ENCODE measurements at regions not wholly inside any gene's neighbourhood (a gene's known extent, or its start where the extent isn't known, plus 50 kb on each side); places are given as distances from the start of the nearest gene placed in this dataset.

GRCh38 chr17:77499699-77500435, 359.1 kb downstream of the SEC14L1 start:
- Mint-ChIP-seq H3K27ac (peak overlapping the region; percentile 93), H3K9me3 (no peaks in the 10 kb centered on the region), H3K36me3 (no peaks in the 10 kb centered on the region), H3K4me3 (no peak overlapping the region), H3K4me1 (peaks cover 11% of the 10 kb centered on the region)
- ATAC-seq (no peak), DNase-seq (ENCODE audit: low spot score in 2 of 2) (no peak)

GRCh38 chr17:77501101-77501566, 360.4 kb downstream of the SEC14L1 start:
- H3K9me3 Mint-ChIP-seq: no peaks in the 10 kb centered on the region
- DNase-seq (ENCODE audit: low spot score in 2 of 2) (no peak), ATAC-seq (no peak)
- no peak overlapping the region for H3K4me3 Mint-ChIP-seq
- H3K27ac Mint-ChIP-seq: peak overlapping the region; percentile 93
- H3K36me3 Mint-ChIP-seq: no peaks in the 10 kb centered on the region
- peaks cover 6% of the 10 kb centered on the region for H3K4me1 Mint-ChIP-seq

- ATAC-seq (peak; percentile 3), DNase-seq (ENCODE audit: low spot score in 2 of 2) (no peak)
- Mint-ChIP-seq H3K4me1 (peaks cover 6% of the 10 kb centered on the region), H3K27ac (peak overlapping the region; percentile 90), H3K9me3 (no peaks in the 10 kb centered on the region), H3K36me3 (no peaks in the 10 kb centered on the region), H3K4me3 (no peak overlapping the region)
Observed at GRCh38 chr17:77501751-77502625, 361.2 kb downstream of the SEC14L1 start.

GRCh38 chr17:77502626-77503292, 362.0 kb downstream of the SEC14L1 start:
- Mint-ChIP-seq H3K27ac (peak overlapping the region; percentile 90), H3K4me3 (no peak overlapping the region)
- ATAC-seq: no peak

GRCh38 chr17:77503293-77503655, 362.5 kb downstream of the SEC14L1 start:
- DNase-seq (ENCODE audit: low spot score in 2 of 2) (no peak), ATAC-seq (no peak)
- Mint-ChIP-seq H3K27ac (peak overlapping the region; percentile 90), H3K9me3 (no peaks in the 10 kb centered on the region), H3K36me3 (no peaks in the 10 kb centered on the region), H3K4me3 (no peak overlapping the region), H3K4me1 (peaks cover 6% of the 10 kb centered on the region)

More at GRCh38 chr17:77502626-77503292, 362.0 kb downstream of the SEC14L1 start:
- no peak for DNase-seq (ENCODE audit: low spot score in 2 of 2)
- H3K9me3 Mint-ChIP-seq: no peaks in the 10 kb centered on the region
- H3K4me1 Mint-ChIP-seq: peaks cover 6% of the 10 kb centered on the region
- no peaks in the 10 kb centered on the region for H3K36me3 Mint-ChIP-seq

GRCh38 chr17:77503916-77504651, 363.3 kb downstream of the SEC14L1 start:
- Mint-ChIP-seq H3K9me3 (no peaks in the 10 kb centered on the region), H3K36me3 (no peaks in the 10 kb centered on the region), H3K4me3 (no peak overlapping the region), H3K4me1 (peaks cover 5% of the 10 kb centered on the region), H3K27ac (peak overlapping the region; percentile 90)
- DNase-seq (ENCODE audit: low spot score in 2 of 2): no peak
- no peak for ATAC-seq

GRCh38 chr17:77504652-77505155, 363.9 kb downstream of the SEC14L1 start:
- H3K36me3 Mint-ChIP-seq: no peaks in the 10 kb centered on the region
- ATAC-seq (no peak), DNase-seq (ENCODE audit: low spot score in 2 of 2) (no peak)
- H3K9me3 Mint-ChIP-seq: no peaks in the 10 kb centered on the region
- no peak overlapping the region for H3K27ac Mint-ChIP-seq
- H3K4me1 Mint-ChIP-seq: no peaks in the 10 kb centered on the region
- H3K4me3 Mint-ChIP-seq: no peak overlapping the region

- Mint-ChIP-seq H3K4me1 (no peaks in the 10 kb centered on the region), H3K9me3 (no peaks in the 10 kb centered on the region), H3K36me3 (no peaks in the 10 kb centered on the region), H3K27ac (no peak overlapping the region), H3K4me3 (no peak overlapping the region)
- DNase-seq (ENCODE audit: low spot score in 2 of 2): no peak
- no peak for ATAC-seq
Observed at GRCh38 chr17:77505181-77505639, 364.4 kb downstream of the SEC14L1 start.

- H3K4me3 Mint-ChIP-seq: no peak overlapping the region
Observed at GRCh38 chr17:77506371-77506991, 365.7 kb downstream of the SEC14L1 start.

GRCh38 chr17:77507111-77507885, 366.5 kb downstream of the SEC14L1 start:
- ATAC-seq (no peak), DNase-seq (ENCODE audit: low spot score in 2 of 2) (no peak)
- H3K36me3 Mint-ChIP-seq: no peaks in the 10 kb centered on the region
- peaks cover 7% of the 10 kb centered on the region for H3K9me3 Mint-ChIP-seq
- no peak overlapping the region for H3K27ac Mint-ChIP-seq
- H3K4me3 Mint-ChIP-seq: no peak overlapping the region
- no peaks in the 10 kb centered on the region for H3K4me1 Mint-ChIP-seq

More at GRCh38 chr17:77506371-77506991, 365.7 kb downstream of the SEC14L1 start:
- peaks cover 3% of the 10 kb centered on the region for H3K9me3 Mint-ChIP-seq
- no peak for DNase-seq (ENCODE audit: low spot score in 2 of 2)
- H3K27ac Mint-ChIP-seq: no peak overlapping the region
- no peak for ATAC-seq
- H3K4me1 Mint-ChIP-seq: no peaks in the 10 kb centered on the region
- H3K36me3 Mint-ChIP-seq: no peaks in the 10 kb centered on the region

GRCh38 chr17:77508047-77508715, 367.4 kb downstream of the SEC14L1 start:
- Mint-ChIP-seq H3K36me3 (no peaks in the 10 kb centered on the region), H3K27ac (no peak overlapping the region), H3K4me3 (no peak overlapping the region), H3K4me1 (no peaks in the 10 kb centered on the region), H3K9me3 (peaks cover 7% of the 10 kb centered on the region)
- ATAC-seq: no peak
- no peak for DNase-seq (ENCODE audit: low spot score in 2 of 2)

- no peaks in the 10 kb centered on the region for H3K4me1 Mint-ChIP-seq
- peaks cover 7% of the 10 kb centered on the region for H3K9me3 Mint-ChIP-seq
- DNase-seq (ENCODE audit: low spot score in 2 of 2): no peak
- H3K27ac Mint-ChIP-seq: no peak overlapping the region
- no peaks in the 10 kb centered on the region for H3K36me3 Mint-ChIP-seq
- H3K4me3 Mint-ChIP-seq: no peak overlapping the region
- no peak for ATAC-seq
Observed at GRCh38 chr17:77509089-77509488, 368.3 kb downstream of the SEC14L1 start.

GRCh38 chr17:77509599-77509998, 368.8 kb downstream of the SEC14L1 start:
- Mint-ChIP-seq H3K36me3 (no peaks in the 10 kb centered on the region), H3K4me3 (no peak overlapping the region), H3K27ac (no peak overlapping the region), H3K4me1 (no peaks in the 10 kb centered on the region), H3K9me3 (peaks cover 7% of the 10 kb centered on the region)
- ATAC-seq (no peak), DNase-seq (ENCODE audit: low spot score in 2 of 2) (no peak)

Measured in stimulated activated effector memory CD8-positive, alpha-beta T cell treated with anti-CD3 and anti-CD28 coated beads, Interleukin-12 subunit alpha, Interleukin-12 subunit beta, amount 100 ng/mL, for 72 hours (primary cell).